Keratinocyte (primary cell): ENCODE measurements at regions not wholly inside any gene's neighbourhood (a gene's known extent, or its start where the extent isn't known, plus 50 kb on each side); places are given as distances from the start of the nearest gene placed in this dataset.

Experiments used
- CTCF ChIP-seq, 3 experiments: IDR thresholded peaks in 1 of 3; conservative IDR thresholded peaks in 1 of 3; optimal IDR thresholded peaks in 1 of 3; 2 replicates in 2 of 3; 3 replicates in 1 of 3; pipeline versions ENCODE3 to v1.5.1; 2011; ENCODE audit warnings: low read length in 3 of 3, mild to moderate bottlenecking in 3 of 3, moderate library complexity in 2 of 3, control low read depth in 1 of 3, inconsistent platforms in 1 of 3; ENCODE audit not compliant: insufficient read depth in 2 of 3; ENCODE audit errors: extremely low read depth in 1 of 3
- EZH2 ChIP-seq: IDR thresholded peaks from one replicate; pipeline ENCODE4 v1.6.1; 2012; ENCODE audit warnings: inconsistent platforms, mild to moderate bottlenecking, low read length, moderate library complexity

GRCh38 chr4:38605753-38606586 lies 58.0 kb upstream of the KLF3 start:
- TF ChIP-seq CTCF (optimal IDR thresholded peaks at IDR 0.05 in 1 of 3, IDR thresholded peaks at IDR 0.05 in 1 of 3, conservative IDR thresholded peaks at IDR 0.05 in 1 of 3; ENCODE audit: extremely low read depth in 1 of 3, insufficient read depth in 2 of 3, low read length in 3 of 3) (no peak), EZH2 (no peak)
